DOHH2 (cell line): ENCODE measurements at regions not wholly inside any gene's neighbourhood (a gene's known extent, or its start where the extent isn't known, plus 50 kb on each side); places are given as distances from the start of the nearest gene placed in this dataset.

Experiments used
- CTCF ChIP-seq: fragments of 200-600 bp; sonication (generic); IDR thresholded peaks from one replicate; pipeline ENCODE4 v1.5.1; 2014; ENCODE audit warnings: antibody characterized with exemption, mild to moderate bottlenecking, low read depth, low read length; ENCODE audit not compliant: poor library complexity, severe bottlenecking
- EZH2phosphoT487 ChIP-seq: fragments of 200-600 bp; sonication (generic); IDR thresholded peaks from 2 replicates; pipeline ENCODE4 v1.6.1; 2017; ENCODE audit warnings: borderline replicate concordance, mild to moderate bottlenecking, antibody characterized with exemption, low read length, moderate library complexity, mixed read lengths

- TF ChIP-seq CTCF (no peak), EZH2phosphoT487 (no peak)
These were observed 76.7 kb upstream of the SATB1 start for GRCh38 chr3:18501679-18502343.
